ENCODE measurements at regions not wholly inside any gene's neighbourhood (a gene's known extent, or its start where the extent isn't known, plus 50 kb on each side); places are given as distances from the start of the nearest gene placed in this dataset.

- no peak for DNase-seq
These were observed 95.4 kb upstream of the AGBL1 start for GRCh38 chr15:85984241-85984640.

DNA sequence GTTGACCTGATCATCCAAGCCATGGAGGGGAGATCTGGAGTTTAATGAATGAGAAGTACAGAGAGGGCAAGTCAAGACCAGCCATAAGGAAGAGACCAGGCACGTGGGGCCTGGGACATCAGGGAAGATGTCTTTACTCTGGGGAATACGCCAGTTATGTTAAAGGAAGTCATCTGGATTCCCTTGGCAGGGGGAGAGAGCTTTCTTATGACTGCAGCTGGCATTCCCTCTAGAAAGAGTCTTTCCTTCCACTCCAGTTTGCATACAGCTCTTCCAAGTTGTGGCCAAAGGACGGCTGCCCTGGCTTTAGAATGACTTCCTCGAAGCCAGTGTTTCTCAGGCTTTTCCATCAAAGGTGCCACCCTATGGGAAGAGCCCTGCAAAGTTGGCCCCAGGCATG lies 93.6 kb upstream of the AGBL1 start:
- DNase-seq, result no peak

DNA sequence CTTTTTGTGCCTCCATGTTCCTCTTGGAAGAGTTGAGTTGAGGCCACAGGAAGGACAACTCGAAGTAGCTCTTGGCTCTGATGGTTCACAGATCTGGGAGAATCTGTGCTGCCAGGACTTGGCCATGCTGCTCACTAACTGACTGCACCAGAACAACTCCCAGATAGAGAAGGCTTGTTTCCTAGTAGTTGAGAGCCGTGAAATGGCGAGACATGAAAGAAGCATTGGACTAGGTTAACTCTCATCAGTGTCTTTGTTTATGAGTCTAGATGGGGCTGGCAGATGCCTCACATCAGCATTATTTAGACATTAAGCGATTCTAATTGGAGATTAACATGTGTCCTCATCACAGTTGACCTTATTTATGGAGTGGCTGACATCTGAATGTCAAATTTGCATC lies 92.9 kb upstream of the AGBL1 start:
- DNase-seq, result no peak

GRCh38 chr15:85988741-85989140 lies 90.9 kb upstream of the AGBL1 start:
- no peak for DNase-seq

GRCh38 chr15:85992224-85992623 lies 87.4 kb upstream of the AGBL1 start:
- no peak for DNase-seq

- no peak for DNase-seq
These were observed 86.6 kb upstream of the AGBL1 start for GRCh38 chr15:85993116-85993515.

DNA sequence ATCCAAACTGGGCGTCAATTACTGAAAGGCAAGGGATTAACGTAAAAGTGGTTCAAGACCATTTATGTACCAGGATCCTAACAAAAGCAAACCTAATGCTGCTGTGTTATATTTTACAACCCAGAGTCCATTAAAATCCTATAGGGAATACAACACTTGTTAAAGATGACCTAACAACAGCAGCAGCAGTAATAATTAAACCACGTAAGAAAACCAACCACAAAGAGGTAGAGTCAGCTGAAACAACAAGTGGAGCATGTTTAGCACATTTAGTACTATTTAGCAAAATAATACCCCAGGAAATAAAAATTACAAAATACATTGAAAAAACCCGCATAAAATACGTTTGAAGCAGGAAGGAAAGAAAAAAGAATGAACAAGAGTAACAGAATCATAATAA lies 82.1 kb upstream of the AGBL1 start:
- DNase-seq, result no peak

DNA sequence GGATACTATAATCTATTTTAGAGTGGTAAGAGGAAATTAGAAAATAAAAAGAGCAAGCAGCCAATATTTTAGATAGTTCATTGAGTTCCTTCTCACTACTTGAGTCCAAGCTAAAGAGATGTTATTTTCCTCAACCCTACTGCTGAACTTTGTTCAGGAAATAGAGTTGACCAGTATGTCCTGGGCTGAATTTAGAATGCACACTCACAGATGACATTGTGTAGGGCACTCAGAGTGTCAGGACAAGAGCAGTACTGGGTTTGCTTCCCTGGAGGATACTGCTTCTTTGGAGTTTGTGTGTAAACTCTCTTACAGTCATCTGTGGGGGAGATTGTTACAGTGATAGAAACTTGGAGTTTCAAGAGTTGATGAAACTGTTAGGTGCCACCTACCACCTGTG lies 80.0 kb upstream of the AGBL1 start:
- DNase-seq, result no peak

- no peak for DNase-seq
These were observed 78.5 kb upstream of the AGBL1 start for GRCh38 chr15:86001200-86001599.

DNA sequence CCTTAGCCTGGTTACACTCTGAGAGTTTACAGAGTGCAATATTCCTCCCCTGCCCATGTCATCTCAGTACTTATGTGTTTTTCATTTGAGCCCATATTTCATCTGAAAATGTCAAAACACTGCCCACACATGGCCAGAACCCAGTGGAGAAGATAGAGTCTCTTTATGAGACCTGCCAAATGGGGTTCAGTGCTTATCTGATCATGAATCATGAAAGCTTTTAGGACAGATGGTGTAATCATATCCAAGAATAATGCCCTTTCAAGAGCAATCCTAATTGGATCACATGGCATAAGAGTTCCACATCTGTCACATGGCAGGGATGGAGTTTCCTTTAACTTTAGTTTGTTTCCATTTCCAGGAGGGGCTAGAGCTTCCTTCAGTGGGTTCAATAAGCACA lies 77.2 kb upstream of the AGBL1 start:
- no peak for DNase-seq

DNA sequence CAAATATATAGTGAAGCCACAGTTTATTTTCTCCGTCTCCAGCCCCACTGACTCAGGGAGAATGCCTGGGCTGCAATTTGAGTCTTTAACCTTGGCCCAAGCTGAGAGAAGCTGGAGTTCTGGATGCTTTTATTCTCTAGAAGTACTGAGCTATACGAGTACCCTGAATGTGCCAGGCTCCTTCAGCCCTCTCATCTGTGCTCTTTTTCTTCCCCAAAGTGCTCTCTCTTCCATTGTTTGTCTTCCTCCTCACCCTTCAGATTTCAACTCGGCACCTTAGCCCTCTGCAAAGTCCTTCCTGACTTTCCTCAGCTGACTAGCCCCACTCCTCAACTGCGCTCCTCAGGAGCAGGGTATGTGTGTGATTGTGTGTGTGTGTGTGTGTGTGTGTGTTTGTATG lies 75.6 kb upstream of the AGBL1 start:
- DNase-seq, result no peak

DNA sequence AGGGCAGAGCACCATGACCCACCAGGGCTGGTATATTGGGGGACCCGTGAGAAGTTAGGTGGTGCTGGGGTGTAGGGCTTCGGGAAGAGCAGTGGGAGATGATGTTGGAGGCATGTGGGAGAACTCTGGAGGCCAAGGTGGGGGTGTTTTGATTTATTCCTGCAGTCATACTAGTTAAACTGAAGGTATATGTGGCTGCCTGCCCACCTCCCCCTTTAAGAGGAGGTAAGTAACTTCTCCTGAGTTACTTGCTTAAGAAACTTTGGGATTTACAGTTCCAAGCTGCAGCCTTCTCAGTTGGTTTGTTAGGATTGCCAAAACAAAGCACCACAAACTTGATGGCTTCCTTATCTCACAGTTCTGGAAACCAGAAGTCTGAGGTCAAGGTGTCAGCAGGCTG lies 73.1 kb upstream of the AGBL1 start:
- no peak for DNase-seq

DNA sequence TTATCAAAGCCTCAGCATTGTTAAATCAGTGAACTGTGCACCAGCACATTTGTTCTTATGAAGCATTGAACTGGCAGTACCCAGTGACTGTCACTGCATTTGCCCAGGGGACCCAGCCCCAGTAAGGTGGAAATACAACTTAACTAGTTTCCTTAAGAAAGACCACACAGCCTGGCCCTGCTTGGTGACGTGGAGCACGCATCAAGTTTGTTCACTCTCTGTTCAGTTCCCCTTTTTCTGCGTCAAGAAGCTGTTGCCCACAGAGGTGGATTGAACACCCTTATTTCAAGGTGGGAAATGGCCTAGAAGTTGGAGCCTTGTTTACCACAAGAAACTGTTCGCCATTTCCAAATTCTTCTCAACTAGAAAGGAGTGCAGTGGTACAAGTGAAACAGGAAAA lies 69.9 kb upstream of the AGBL1 start:
- no peak for DNase-seq

GRCh38 chr15:86010398-86010797 lies 69.3 kb upstream of the AGBL1 start:
- no peak for DNase-seq

- DNase-seq, result no peak
These were observed 68.8 kb upstream of the AGBL1 start for GRCh38 chr15:86010891-86011290.

- DNase-seq, result no peak
These were observed 65.7 kb upstream of the AGBL1 start for GRCh38 chr15:86014016-86014415.

- no peak for DNase-seq
These were observed 62.9 kb upstream of the AGBL1 start for GRCh38 chr15:86016750-86017149.

DNA sequence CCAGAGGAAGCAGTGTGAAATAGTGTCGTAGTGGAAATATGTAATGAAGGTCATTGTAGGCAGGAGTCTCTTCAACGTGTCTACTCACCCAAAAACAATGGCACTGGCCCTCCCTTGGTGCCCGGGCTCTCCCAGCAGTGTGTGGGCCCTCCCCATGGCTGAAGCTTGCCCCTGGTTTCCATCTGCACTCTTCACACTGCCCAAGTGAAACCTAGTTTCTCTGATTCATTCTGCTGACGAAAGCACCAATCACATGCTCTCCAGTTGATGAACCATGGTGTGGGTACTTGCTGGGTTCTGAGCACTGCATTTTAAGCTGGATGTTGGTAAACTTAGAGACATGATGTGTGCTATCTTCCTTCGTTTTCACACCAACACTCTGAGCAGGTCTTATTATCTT lies 61.0 kb upstream of the AGBL1 start:
- DNase-seq, result no peak

GRCh38 chr15:86021281-86022264 lies 58.1 kb upstream of the AGBL1 start:
- DNase-seq, result no peak

GRCh38 chr15:86028961-86029360 lies 50.7 kb upstream of the AGBL1 start:
- DNase-seq, result no peak
